ENCODE measurements at regions not wholly inside any gene's neighbourhood (a gene's known extent, or its start where the extent isn't known, plus 50 kb on each side); places are given as distances from the start of the nearest gene placed in this dataset.

DNA sequence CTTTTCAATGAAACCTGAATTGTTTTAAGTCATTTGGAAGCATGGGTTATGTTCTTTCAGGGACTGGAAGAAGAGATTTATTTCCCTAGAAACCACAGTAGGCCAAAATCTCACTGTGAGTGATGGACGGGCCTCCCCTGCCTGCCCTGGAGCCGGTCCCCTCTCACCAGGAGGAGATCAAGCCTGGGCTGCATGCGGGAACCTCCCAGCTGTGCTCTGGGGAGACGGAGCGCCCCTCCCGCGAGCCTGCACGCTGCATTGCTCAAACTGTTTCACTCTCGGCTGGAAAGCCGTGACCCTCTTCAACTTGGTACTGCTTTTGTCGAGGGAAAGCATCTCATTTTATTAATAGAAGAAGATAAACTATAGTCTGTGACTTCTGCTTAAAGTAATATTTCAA lies 85.4 kb downstream of the IRX2 start:
- TF ChIP-seq, protein P1, sequence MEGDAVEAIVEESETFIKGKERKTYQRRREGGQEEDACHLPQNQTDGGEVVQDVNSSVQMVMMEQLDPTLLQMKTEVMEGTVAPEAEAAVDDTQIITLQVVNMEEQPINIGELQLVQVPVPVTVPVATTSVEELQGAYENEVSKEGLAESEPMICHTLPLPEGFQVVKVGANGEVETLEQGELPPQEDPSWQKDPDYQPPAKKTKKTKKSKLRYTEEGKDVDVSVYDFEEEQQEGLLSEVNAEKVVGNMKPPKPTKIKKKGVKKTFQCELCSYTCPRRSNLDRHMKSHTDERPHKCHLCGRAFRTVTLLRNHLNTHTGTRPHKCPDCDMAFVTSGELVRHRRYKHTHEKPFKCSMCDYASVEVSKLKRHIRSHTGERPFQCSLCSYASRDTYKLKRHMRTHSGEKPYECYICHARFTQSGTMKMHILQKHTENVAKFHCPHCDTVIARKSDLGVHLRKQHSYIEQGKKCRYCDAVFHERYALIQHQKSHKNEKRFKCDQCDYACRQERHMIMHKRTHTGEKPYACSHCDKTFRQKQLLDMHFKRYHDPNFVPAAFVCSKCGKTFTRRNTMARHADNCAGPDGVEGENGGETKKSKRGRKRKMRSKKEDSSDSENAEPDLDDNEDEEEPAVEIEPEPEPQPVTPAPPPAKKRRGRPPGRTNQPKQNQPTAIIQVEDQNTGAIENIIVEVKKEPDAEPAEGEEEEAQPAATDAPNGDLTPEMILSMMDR (IDR thresholded peaks at IDR 0.05; ENCODE audit: poor library complexity, severe bottlenecking), result no peak
- TF ChIP-seq EP300 (conservative IDR thresholded peaks at IDR 0.05; ENCODE audit: poor library complexity, severe bottlenecking) (no peak), POLR2AphosphoS5 (IDR thresholded peaks at IDR 0.05) (no peak)

All from neural cell (in vitro differentiated cells).